NCI-H1092 treated with DMSO at 0.1 percent for 48 hours (cell line): ENCODE measurements at regions not wholly inside any gene's neighbourhood (a gene's known extent, or its start where the extent isn't known, plus 50 kb on each side); places are given as distances from the start of the nearest gene placed in this dataset.
A peak's percentile ranks its signal among the peaks of the same experiment; 100 is the strongest.

ENCODE experiments used
- DNase-seq: peaks from one replicate; lab custom pipeline; 2025; lab: John Stamatoyannopoulos, UW

- DNase-seq: no peak
Observed at GRCh38 chr2:22238967-22239366, 1115.2 kb downstream of the TDRD15 start.

DNA sequence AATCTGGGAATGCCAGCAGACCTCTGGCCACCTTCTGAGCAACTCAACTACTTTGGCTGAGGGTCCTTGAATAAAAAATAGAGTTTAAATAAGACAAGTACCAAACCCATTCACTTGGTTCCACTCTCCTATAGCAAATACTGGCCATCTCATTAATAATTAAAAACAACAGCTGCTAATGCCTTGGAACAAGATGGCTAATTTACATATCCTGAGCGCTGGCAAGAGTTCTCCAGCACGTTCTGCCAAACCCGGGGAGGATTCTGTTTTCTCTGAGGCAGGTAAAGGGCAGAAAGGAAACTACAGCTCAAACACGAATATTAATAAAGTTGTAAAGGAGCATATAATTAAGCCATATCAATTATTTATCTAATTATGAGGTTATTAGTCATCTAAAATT lies 1123.7 kb downstream of the TDRD15 start:
- DNase-seq: no peak

DNA sequence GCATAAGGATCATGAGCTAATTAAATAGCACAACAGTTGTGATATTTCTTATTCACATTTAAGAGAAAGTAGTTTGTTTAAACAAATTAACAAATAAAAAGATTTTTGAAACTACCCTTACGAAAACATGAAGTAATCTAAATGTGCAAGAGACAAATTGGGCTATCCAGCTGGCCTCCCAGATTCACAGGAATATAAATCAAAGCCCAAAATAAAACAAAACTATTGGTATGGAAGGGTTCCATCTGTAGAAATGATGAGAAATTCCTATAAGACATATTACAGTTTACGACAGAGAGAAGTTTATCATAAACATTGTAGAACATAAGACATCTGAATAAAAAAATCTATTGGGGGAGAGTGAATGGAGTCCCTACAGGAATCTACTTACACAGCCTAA lies 1125.1 kb downstream of the TDRD15 start:
- DNase-seq: no peak

- no peak for DNase-seq
Observed at GRCh38 chr2:22253171-22253570, 1129.4 kb downstream of the TDRD15 start.

- DNase-seq: no peak
Observed at GRCh38 chr2:22261165-22261564, 1123.8 kb upstream of the KLHL29 start.

DNA sequence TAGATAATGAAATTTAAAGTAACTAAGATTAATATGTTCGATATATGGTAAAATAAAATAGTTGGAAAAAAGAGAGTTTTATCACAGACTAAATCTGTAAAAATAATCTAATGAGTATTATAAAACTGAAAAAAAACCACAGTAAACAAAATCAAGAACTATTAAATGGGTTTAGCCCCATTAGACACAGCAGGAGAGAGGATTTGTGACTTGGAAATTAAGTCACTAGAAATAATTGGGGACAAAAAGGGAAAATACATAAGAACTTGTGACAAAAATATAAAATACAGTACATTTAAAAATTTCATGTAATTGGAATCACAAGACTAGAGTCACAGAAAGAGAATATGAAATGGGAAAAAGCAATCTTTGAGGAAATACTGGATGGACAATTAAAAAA lies 1114.6 kb upstream of the KLHL29 start:
- DNase-seq: no peak

DNA sequence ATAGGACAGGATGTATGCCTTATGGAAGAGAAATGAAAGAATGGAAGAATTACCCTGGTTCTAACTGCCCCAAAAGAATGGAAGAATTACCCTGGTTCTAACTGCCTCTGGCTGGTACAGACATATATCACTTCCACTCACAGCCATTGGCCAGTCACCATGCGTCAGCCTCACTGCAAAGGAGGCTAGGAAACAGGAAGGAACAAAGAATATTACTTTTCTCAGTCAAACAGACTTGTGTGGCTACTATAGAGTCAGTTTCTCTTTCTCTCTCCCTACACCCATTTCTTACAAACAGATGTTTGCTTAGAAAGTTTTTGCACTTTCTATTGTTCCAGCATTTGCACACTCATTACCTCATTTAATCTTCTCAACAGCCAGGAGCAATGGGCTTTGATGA lies 1111.1 kb upstream of the KLHL29 start:
- no peak for DNase-seq

- DNase-seq: no peak
Observed at GRCh38 chr2:22274661-22275060, 1110.3 kb upstream of the KLHL29 start.

DNA sequence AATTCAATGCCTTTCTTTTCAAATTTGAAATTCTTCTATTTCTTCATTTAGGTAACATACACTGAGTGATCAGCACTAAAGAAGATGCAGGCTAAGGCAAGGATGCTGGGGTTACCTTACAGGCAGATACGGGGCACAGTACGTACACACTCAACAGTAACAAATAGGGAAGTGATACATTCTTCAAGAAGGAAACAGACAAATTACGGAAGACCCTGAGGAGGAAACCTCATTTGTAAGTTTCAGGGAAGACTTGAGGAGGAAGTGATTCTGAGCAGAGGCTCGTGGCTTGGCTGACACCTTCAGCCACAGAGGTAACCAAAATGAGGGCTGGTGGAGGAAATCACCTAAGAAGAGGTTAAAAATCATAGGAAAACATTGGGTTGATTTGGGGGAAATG lies 1108.3 kb upstream of the KLHL29 start:
- no peak for DNase-seq

DNA sequence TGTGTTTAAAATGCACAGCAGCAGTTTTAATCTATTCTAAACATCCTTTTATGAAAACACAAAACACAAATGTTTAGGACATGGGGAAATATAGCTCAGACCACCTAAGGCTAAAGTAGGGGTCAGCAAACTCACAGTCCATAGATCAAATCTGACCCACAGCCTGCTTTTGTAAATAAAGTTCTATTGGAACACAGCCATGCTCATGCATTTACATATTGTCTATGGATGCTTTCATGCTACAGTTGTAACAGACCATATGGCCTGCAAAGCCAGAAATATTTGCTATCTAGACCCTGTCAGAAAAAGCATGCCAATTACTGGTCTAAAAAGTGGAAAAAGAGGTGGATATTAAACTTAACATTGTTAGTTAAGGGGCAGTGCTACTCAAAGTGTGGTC lies 1105.4 kb upstream of the KLHL29 start:
- DNase-seq: no peak

- peak; percentile 12 for DNase-seq
Observed at GRCh38 chr2:22281033-22281432, 1103.9 kb upstream of the KLHL29 start.

- DNase-seq: no peak
Observed at GRCh38 chr2:22282220-22282619, 1102.8 kb upstream of the KLHL29 start.

GRCh38 chr2:22282916-22283315 lies 1102.1 kb upstream of the KLHL29 start:
- DNase-seq: no peak

DNA sequence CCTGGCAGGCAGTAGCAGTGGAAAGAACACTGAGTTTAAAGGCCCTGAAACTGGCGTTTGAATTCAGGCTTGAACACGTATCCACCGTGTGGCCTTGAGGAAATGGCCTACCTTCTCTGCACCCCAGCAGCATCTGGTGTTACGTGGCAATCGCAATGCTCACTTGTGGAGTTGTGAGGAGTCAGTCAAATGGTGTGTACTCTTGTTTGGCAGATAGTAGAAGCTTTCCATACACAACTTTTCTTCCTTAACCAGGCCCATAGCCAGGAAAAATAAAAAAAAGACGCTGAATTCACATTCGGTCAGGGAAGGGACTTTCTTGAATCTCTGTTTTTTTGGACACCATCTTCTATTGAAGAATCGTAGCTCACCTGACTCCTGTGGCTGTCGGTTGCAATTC lies 1101.5 kb upstream of the KLHL29 start:
- no peak for DNase-seq

DNA sequence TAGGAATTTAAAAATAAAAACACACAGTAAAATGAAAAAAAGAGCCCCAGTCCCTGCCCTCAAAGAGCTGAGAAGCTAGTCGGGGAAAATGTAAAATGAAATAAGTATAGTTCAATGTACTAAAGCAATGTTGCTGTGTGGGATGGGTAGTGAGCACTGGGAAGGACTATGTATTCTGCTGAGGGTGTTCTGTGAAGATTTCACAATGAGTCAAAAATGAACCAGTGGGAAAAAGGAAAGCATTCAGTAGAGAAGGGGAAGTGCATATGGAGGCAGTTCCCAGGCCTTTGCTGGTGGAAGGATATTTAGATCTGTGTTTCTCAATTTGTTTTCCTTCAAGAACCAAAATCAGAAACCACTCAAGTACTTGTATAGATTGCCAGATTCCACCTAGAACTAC lies 1094.7 kb upstream of the KLHL29 start:
- DNase-seq: no peak

- DNase-seq: no peak
Observed at GRCh38 chr2:22290909-22291473, 1094.0 kb upstream of the KLHL29 start.

- DNase-seq: no peak
Observed at GRCh38 chr2:22301228-22301627, 1083.8 kb upstream of the KLHL29 start.

DNA sequence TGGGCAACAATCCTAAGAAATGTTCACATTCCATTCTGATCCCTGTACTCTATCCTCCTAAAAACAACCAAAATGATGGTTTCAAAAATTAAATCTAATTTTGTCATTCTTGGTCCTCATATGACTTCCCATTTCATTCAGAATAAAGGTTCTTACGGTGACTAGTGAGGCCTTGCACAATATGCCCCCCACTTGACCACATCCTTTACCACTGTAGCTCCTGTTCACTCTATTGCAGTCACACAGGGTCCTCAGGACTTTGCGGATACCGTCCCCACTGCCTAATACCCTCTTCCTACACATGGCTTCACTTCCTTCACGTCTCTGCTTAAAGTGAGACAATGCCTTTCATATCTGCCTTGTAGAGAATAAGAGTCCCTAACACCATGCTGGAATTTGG lies 1058.7 kb upstream of the KLHL29 start:
- DNase-seq: no peak

DNA sequence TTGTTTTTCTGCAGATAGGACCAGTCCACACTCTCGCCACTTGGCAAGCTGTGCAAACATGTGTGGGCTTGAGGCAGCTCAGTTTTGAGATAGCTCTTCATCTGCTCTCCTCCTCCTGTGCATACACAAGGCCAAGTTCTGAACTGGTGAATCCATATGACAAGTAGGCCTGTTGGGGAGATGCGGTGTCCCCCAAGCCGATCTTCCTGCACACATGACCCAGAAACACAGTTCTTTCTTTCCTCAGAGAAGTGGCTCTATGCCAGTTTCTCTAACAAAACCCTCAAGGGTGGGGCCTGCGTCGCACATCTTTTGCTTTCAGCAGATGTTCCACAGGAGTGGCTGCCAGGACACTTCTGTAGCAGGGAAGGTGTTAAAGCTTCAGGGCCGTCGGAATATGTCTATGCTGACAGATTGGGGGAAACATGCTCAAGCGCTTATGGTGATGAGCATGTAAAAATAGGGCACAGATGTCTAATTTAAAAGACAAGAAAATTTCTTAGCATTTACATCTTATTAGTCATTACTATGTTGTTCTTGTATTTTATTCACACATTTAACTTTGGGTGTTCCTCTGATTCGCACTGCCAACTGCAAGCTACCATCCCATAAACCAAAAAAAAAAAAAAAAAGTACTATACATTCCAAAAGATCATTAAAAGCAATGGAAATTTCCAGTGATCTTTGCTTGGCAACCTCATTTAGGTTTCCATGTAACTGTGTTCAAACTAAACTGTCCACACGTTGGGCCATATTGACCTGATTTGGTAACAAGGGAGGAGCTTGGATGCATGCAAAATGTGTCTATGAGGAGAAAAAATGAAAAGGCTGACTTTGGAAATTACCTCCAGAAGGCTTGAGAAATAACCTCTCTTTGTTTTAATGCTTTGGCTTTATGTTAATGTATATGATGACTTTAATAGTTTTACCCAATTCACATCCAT lies 1055.5 kb upstream of the KLHL29 start:
- DNase-seq: peak; percentile 26

DNA sequence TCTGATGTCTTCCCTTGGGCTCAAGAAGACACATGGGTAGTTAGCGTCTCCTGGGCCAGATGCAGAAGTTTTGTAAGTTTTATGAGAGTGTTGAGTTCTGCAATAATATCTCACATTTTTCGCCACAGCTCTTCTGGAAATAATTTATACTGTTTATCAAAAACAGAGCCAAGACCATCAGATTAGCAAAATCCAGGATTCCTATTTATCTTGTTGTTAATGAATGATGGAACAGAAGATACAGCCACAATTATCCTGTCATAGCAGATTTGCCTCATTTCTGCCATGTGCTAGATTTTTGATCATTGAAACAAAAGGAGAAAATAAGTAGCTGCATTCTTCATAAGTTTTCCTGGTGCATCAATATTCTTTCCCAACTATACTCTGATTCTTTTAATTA lies 1048.6 kb upstream of the KLHL29 start:
- DNase-seq: no peak

DNA sequence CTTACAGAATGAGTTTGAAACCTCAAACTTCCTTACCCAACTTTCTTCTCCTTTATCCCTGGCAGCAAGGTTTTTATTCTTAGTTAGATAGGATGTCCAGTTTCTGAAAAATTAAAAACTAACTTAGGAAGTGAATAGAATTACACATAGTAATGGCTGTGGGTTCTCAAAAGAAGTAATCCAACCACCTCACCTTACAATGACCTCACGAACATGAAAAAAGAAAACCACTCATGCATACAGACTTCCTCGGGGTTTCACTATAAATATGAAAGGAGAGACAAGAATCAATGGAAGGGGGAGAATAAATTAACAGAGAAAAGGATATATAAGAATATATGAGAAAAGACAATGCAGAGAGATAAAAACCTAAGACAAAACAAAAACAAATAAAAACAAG lies 1044.3 kb upstream of the KLHL29 start:
- no peak for DNase-seq

DNA sequence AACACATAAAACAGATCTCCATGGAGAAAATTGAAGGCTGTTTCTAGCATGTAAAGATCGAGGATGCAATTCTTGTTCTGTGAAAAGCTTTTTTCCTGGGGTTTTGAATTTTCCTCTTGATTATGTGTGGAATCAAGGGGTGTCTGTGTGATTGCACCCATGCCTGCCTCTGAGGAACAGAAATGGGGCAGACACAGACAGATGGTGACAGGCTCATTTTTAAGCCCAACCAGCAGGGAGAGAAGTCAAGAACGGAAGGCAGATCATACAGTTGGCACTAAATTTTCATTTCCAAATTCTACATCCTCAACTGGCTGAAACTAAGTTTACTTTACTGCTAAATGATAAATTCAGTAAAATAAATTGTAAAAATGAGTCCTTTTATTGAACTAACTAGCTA lies 1037.7 kb upstream of the KLHL29 start:
- DNase-seq: no peak

- no peak for DNase-seq
Observed at GRCh38 chr2:22350621-22351020, 1034.4 kb upstream of the KLHL29 start.
